Activated naive CD4-positive, alpha-beta T cell treated with anti-CD3 and anti-CD28 coated beads, Interleukin-2, amount 10 ng/mL, durations not matched to agents 7 days and 5 days (primary cell): ENCODE measurements at regions not wholly inside any gene's neighbourhood (a gene's known extent, or its start where the extent isn't known, plus 50 kb on each side); places are given as distances from the start of the nearest gene placed in this dataset.
"Not testable (repeated sequence)": the region's sequence is repeated elsewhere in the genome, so short reads cannot be mapped to it uniquely, and the experiment has no call there.

Source experiments
- CTCF ChIA-PET: fragments of 350-600 bp; sonication (Branson Sonifier 250); formaldehyde crosslinking; loops from one replicate; lab custom pipeline; 2021; ENCODE audit warnings: antibody characterized with exemption; lab: Charles Lee
- DNase-seq: peaks from one replicate; pipeline ENCODE4 v3.0.0-alpha.2; 2020
- H3K27ac Mint-ChIP-seq: one replicate; pipeline ENCODE4 v1.8.0; 2021; ENCODE audit warnings: mild to moderate bottlenecking, moderate library complexity, mixed read lengths
- H3K27me3 Mint-ChIP-seq: one replicate; pipeline ENCODE4 v1.8.0; 2021; ENCODE audit warnings: mild to moderate bottlenecking, mixed read lengths
- H3K36me3 Mint-ChIP-seq: one replicate; pipeline ENCODE4 v1.8.0; 2021; ENCODE audit warnings: mixed read lengths
- H3K4me1 Mint-ChIP-seq: one replicate; pipeline ENCODE4 v1.8.0; 2021; ENCODE audit warnings: mixed read lengths
- H3K4me3 Mint-ChIP-seq: one replicate; pipeline ENCODE4 v1.8.0; 2021; ENCODE audit warnings: mild to moderate bottlenecking, moderate library complexity, mixed read lengths
- H3K9me3 Mint-ChIP-seq: one replicate; pipeline ENCODE4 v1.8.0; 2021; ENCODE audit warnings: mixed read lengths

- DNase-seq, result no peak
- H3K9me3 Mint-ChIP-seq, result no peaks in the 10 kb centered on the region
- peaks cover 48% of the 10 kb centered on the region for H3K27me3 Mint-ChIP-seq
- no peak overlapping the region for H3K27ac Mint-ChIP-seq
- CTCF ChIA-PET, result no interaction called here
- no peak overlapping the region for H3K4me3 Mint-ChIP-seq
- no peaks in the 10 kb centered on the region for H3K4me1 Mint-ChIP-seq
- H3K36me3 Mint-ChIP-seq, result no peaks in the 10 kb centered on the region
Observed at GRCh38 chr1:143717434-143717833, 254.4 kb downstream of the FAM72C start.

GRCh38 chr1:143714913-143715312, 256.9 kb downstream of the FAM72C start:
- H3K27ac Mint-ChIP-seq, CTCF ChIA-PET, H3K9me3 Mint-ChIP-seq, H3K36me3 Mint-ChIP-seq, DNase-seq, H3K4me1 Mint-ChIP-seq, H3K4me3 Mint-ChIP-seq: not testable (repeated sequence)
- peaks cover 38% of the 10 kb centered on the region for H3K27me3 Mint-ChIP-seq

- DNase-seq, result peak; percentile 22
- H3K9me3 Mint-ChIP-seq, CTCF ChIA-PET, H3K4me1 Mint-ChIP-seq, H3K36me3 Mint-ChIP-seq, H3K27ac Mint-ChIP-seq, H3K4me3 Mint-ChIP-seq: not testable (repeated sequence)
- H3K27me3 Mint-ChIP-seq, result peaks cover 18% of the 10 kb centered on the region
Observed at GRCh38 chr1:143709606-143710259, 262.1 kb downstream of the FAM72C start.

GRCh38 chr1:143702739-143703138, 269.0 kb downstream of the FAM72C start:
- H3K27ac Mint-ChIP-seq, H3K4me3 Mint-ChIP-seq, H3K4me1 Mint-ChIP-seq, H3K9me3 Mint-ChIP-seq, DNase-seq, CTCF ChIA-PET, H3K36me3 Mint-ChIP-seq: not testable (repeated sequence)
- peaks cover 35% of the 10 kb centered on the region for H3K27me3 Mint-ChIP-seq

- Mint-ChIP-seq H3K9me3 (peaks cover 5% of the 10 kb centered on the region), H3K4me1 (peaks cover 4% of the 10 kb centered on the region), H3K27me3 (peaks cover 47% of the 10 kb centered on the region), H3K36me3 (peaks cover 1% of the 10 kb centered on the region), H3K27ac (no peak overlapping the region), H3K4me3 (no peak overlapping the region)
- CTCF ChIA-PET, result no interaction called here
- no peak for DNase-seq
Observed at GRCh38 chr1:143699731-143700130, 272.1 kb downstream of the FAM72C start.

- no peak overlapping the region for H3K27ac Mint-ChIP-seq
- H3K36me3 Mint-ChIP-seq, result peaks cover 1% of the 10 kb centered on the region
- no peak overlapping the region for H3K4me3 Mint-ChIP-seq
- DNase-seq, result no peak
- peaks cover 5% of the 10 kb centered on the region for H3K9me3 Mint-ChIP-seq
- peaks cover 4% of the 10 kb centered on the region for H3K4me1 Mint-ChIP-seq
- peaks cover 52% of the 10 kb centered on the region for H3K27me3 Mint-ChIP-seq
- CTCF ChIA-PET, result no interaction called here
Observed at GRCh38 chr1:143699115-143699514, 272.7 kb downstream of the FAM72C start.

- peaks cover 5% of the 10 kb centered on the region for H3K9me3 Mint-ChIP-seq
- no peak overlapping the region for H3K4me3 Mint-ChIP-seq
- peaks cover 1% of the 10 kb centered on the region for H3K36me3 Mint-ChIP-seq
- CTCF ChIA-PET, result no interaction called here
- H3K27me3 Mint-ChIP-seq, result peaks cover 63% of the 10 kb centered on the region
- H3K27ac Mint-ChIP-seq, result no peak overlapping the region
- DNase-seq, result no peak
- peaks cover 4% of the 10 kb centered on the region for H3K4me1 Mint-ChIP-seq
Observed at GRCh38 chr1:143698016-143698415, 273.8 kb downstream of the FAM72C start.

- DNase-seq, result no peak
- CTCF ChIA-PET, result no interaction called here
- Mint-ChIP-seq H3K4me1 (peaks cover 2% of the 10 kb centered on the region), H3K27ac (no peak overlapping the region), H3K9me3 (peaks cover 5% of the 10 kb centered on the region), H3K4me3 (no peak overlapping the region), H3K36me3 (peaks cover under 1% of the 10 kb centered on the region), H3K27me3 (peaks cover 72% of the 10 kb centered on the region)
Observed at GRCh38 chr1:143694085-143694484, 277.7 kb downstream of the FAM72C start.

GRCh38 chr1:143691971-143692529, 279.7 kb downstream of the FAM72C start:
- Mint-ChIP-seq H3K4me3 (no peak overlapping the region), H3K27ac (no peak overlapping the region)

GRCh38 chr1:143691400-143691891, 280.3 kb downstream of the FAM72C start:
- DNase-seq, result no peak
- peaks cover 54% of the 10 kb centered on the region for H3K27me3 Mint-ChIP-seq
- no peak overlapping the region for H3K4me3 Mint-ChIP-seq
- H3K36me3 Mint-ChIP-seq, result no peaks in the 10 kb centered on the region
- H3K4me1 Mint-ChIP-seq, result no peaks in the 10 kb centered on the region
- CTCF ChIA-PET, result no interaction called here
- no peaks in the 10 kb centered on the region for H3K9me3 Mint-ChIP-seq
- no peak overlapping the region for H3K27ac Mint-ChIP-seq

More at GRCh38 chr1:143691971-143692529, 279.7 kb downstream of the FAM72C start:
- no peaks in the 10 kb centered on the region for H3K4me1 Mint-ChIP-seq
- no peaks in the 10 kb centered on the region for H3K36me3 Mint-ChIP-seq
- DNase-seq, result no peak
- H3K9me3 Mint-ChIP-seq, result no peaks in the 10 kb centered on the region
- CTCF ChIA-PET, result no interaction called here
- peaks cover 56% of the 10 kb centered on the region for H3K27me3 Mint-ChIP-seq

GRCh38 chr1:143689781-143690180, 282.0 kb downstream of the FAM72C start:
- Mint-ChIP-seq H3K27me3 (peaks cover 48% of the 10 kb centered on the region), H3K4me1 (no peaks in the 10 kb centered on the region), H3K9me3 (no peaks in the 10 kb centered on the region), H3K27ac (no peak overlapping the region), H3K4me3 (no peak overlapping the region), H3K36me3 (no peaks in the 10 kb centered on the region)
- CTCF ChIA-PET, result no interaction called here
- no peak for DNase-seq

- CTCF ChIA-PET, result no interaction called here
- Mint-ChIP-seq H3K9me3 (peaks cover 1% of the 10 kb centered on the region), H3K27ac (no peak overlapping the region), H3K4me1 (no peaks in the 10 kb centered on the region), H3K4me3 (no peak overlapping the region), H3K27me3 (peaks cover 9% of the 10 kb centered on the region), H3K36me3 (no peaks in the 10 kb centered on the region)
- DNase-seq, result no peak
Observed at GRCh38 chr1:143680304-143680703, 291.5 kb downstream of the FAM72C start.

GRCh38 chr1:143672983-143673382, 298.8 kb downstream of the FAM72C start:
- Mint-ChIP-seq H3K27me3 (peaks cover 15% of the 10 kb centered on the region), H3K9me3 (no peaks in the 10 kb centered on the region), H3K4me1 (no peaks in the 10 kb centered on the region), H3K27ac (no peak overlapping the region), H3K4me3 (no peak overlapping the region), H3K36me3 (no peaks in the 10 kb centered on the region)
- CTCF ChIA-PET, result no interaction called here
- DNase-seq, result no peak

GRCh38 chr1:143667730-143668129, 304.1 kb downstream of the FAM72C start:
- Mint-ChIP-seq H3K9me3 (no peaks in the 10 kb centered on the region), H3K27ac (no peak overlapping the region), H3K4me1 (no peaks in the 10 kb centered on the region), H3K27me3 (peaks cover 38% of the 10 kb centered on the region), H3K36me3 (no peaks in the 10 kb centered on the region), H3K4me3 (no peak overlapping the region)
- no peak for DNase-seq
- CTCF ChIA-PET, result no interaction called here

- Mint-ChIP-seq H3K27me3 (peaks cover 43% of the 10 kb centered on the region), H3K4me3 (no peak overlapping the region)
- CTCF ChIA-PET, result no interaction called here
Observed at GRCh38 chr1:143666851-143667250, 304.9 kb downstream of the FAM72C start.

More at GRCh38 chr1:143666851-143667250, 304.9 kb downstream of the FAM72C start:
- Mint-ChIP-seq H3K36me3 (no peaks in the 10 kb centered on the region), H3K9me3 (no peaks in the 10 kb centered on the region), H3K4me1 (no peaks in the 10 kb centered on the region), H3K27ac (no peak overlapping the region)
- no peak for DNase-seq
